H1 (cell line): ENCODE measurements at regions not wholly inside any gene's neighbourhood (a gene's known extent, or its start where the extent isn't known, plus 50 kb on each side); places are given as distances from the start of the nearest gene placed in this dataset.

Source experiments
- CTCF ChIA-PET: fragments of 300-600 bp; sonication (Branson Sonifier 250); formaldehyde crosslinking; loops from one replicate; lab custom pipeline; 2021; ENCODE audit not compliant: partially characterized antibody; lab: Charles Lee
- POLR2A ChIA-PET: fragments of 300-600 bp; sonication (Branson Sonifier 250); formaldehyde crosslinking; loops from one replicate; lab custom pipeline; 2021; ENCODE audit warnings: inconsistent platforms; ENCODE audit not compliant: partially characterized antibody; lab: Charles Lee
- DNase-seq, 2 experiments: peaks; one replicate each; pipeline versions ENCODE4 v3.0.0 to v3.0.0-alpha.2; 2010 to 2022; ENCODE audit warnings: low spot score in 2 of 2, low read depth in 1 of 2, mixed read lengths in 1 of 2
- FAIRE-seq: peaks from 2 replicates; lab custom pipeline; 2011; peaks lifted over from hg19 to GRCh38; lab: Jason Lieb, UNC
- H2AFZ ChIP-seq: 2 replicates; pipeline ENCODE4 v1.8.1; 2012; ENCODE audit warnings: low read length, inconsistent platforms
- H2AK5ac ChIP-seq: 2 replicates; pipeline ENCODE4 v1.6.1; 2013; ENCODE audit warnings: low read depth, low read length
- H2BK120ac ChIP-seq: replicated peaks from 2 replicates; pipeline ENCODE3; 2013; ENCODE audit warnings: low read depth, low read length, inconsistent platforms
- H2BK12ac ChIP-seq: 2 replicates; pipeline ENCODE4 v1.6.1; 2013; ENCODE audit warnings: low read depth, low read length
- H2BK15ac ChIP-seq: 2 replicates; pipeline ENCODE4 v1.6.1; 2013; ENCODE audit warnings: low read length
- H2BK20ac ChIP-seq: 2 replicates; pipeline ENCODE4 v1.6.1; 2013; ENCODE audit warnings: low read length
- H2BK5ac ChIP-seq: 2 replicates; pipeline ENCODE4 v1.6.1; 2013; ENCODE audit warnings: low read depth, low read length
- H3K14ac ChIP-seq: 2 replicates; pipeline ENCODE4 v1.6.1; 2013; ENCODE audit warnings: inconsistent platforms; ENCODE audit not compliant: insufficient read length
- H3K18ac ChIP-seq: 2 replicates; pipeline ENCODE4 v1.6.1; 2013; ENCODE audit warnings: low read length; ENCODE audit errors: extremely low read depth
- H3K23ac ChIP-seq: 2 replicates; pipeline ENCODE4 v1.6.1; 2013; ENCODE audit warnings: inconsistent platforms; ENCODE audit not compliant: insufficient read length
- H3K23me2 ChIP-seq: 2 replicates; pipeline ENCODE4 v1.6.1; 2013; ENCODE audit warnings: low read depth, low read length
- H3K27ac ChIP-seq: 2 replicates; pipeline ENCODE4 v1.6.1; 2011; ENCODE audit warnings: low read depth, low read length, inconsistent platforms
- H3K27me3 ChIP-seq, 4 experiments: replicated peaks in 1 of 4; 1 replicate in 1 of 4; 2 replicates in 3 of 4; pipeline versions ENCODE4 v1.6.1 to v1.8.1; 2011 to 2013; ENCODE audit warnings: low read length in 3 of 4, mild to moderate bottlenecking in 3 of 4, inconsistent platforms in 2 of 4, mixed read lengths in 2 of 4, moderate library complexity in 1 of 4; ENCODE audit not compliant: control insufficient read depth in 3 of 4, insufficient read depth in 3 of 4; ENCODE audit errors: extremely low read depth in 1 of 4
- H3K36me3 ChIP-seq, 4 experiments: 2 replicates each; pipeline versions ENCODE4 v1.6.1 to v1.8.1; 2011 to 2013; ENCODE audit warnings: mild to moderate bottlenecking in 4 of 4, low read length in 3 of 4, moderate library complexity in 2 of 4, control low read depth in 1 of 4, inconsistent platforms in 1 of 4; ENCODE audit not compliant: insufficient read depth in 4 of 4, control insufficient read depth in 2 of 4
- H3K4ac ChIP-seq: replicated peaks from 2 replicates; pipeline ENCODE3; 2013; ENCODE audit warnings: low read length, low read depth, mixed read lengths, inconsistent platforms; ENCODE audit not compliant: insufficient read length
- H3K4me1 ChIP-seq, 4 experiments: replicated peaks in 1 of 4; 1 replicate in 1 of 4; 2 replicates in 3 of 4; pipeline versions ENCODE4 v1.6.1 to v1.8.1; 2011 to 2013; ENCODE audit warnings: low read length in 3 of 4, inconsistent platforms in 2 of 4, mixed read lengths in 1 of 4; ENCODE audit not compliant: insufficient read depth in 4 of 4, control insufficient read depth in 3 of 4
- H3K4me2 ChIP-seq, 2 experiments: 2 replicates each; pipeline versions ENCODE4 v1.6.1 to v1.8.1; 2011 to 2013; ENCODE audit warnings: low read depth in 2 of 2, low read length in 2 of 2, control low read depth in 1 of 2, inconsistent platforms in 1 of 2, mild to moderate bottlenecking in 1 of 2; ENCODE audit not compliant: insufficient read depth in 1 of 2
- H3K4me3 ChIP-seq, 4 experiments: fragments of 200-600, 300-600 bp in 1 of 4; sonication (generic), shearing (Covaris generic), sonication (Bioruptor Twin) in 1 of 4; 2 replicates each; pipeline versions ENCODE4 v1.5.1 to v1.8.1; 2011 to 2016; ENCODE audit warnings: low read length in 4 of 4, low read depth in 3 of 4, control low read depth in 2 of 4, inconsistent platforms in 2 of 4, mild to moderate bottlenecking in 2 of 4, mixed read lengths in 1 of 4, moderate library complexity in 1 of 4; ENCODE audit not compliant: insufficient read depth in 2 of 4; ENCODE audit errors: extremely low read depth in 1 of 4
- H3K56ac ChIP-seq: replicated peaks from 2 replicates; pipeline ENCODE3; 2013; ENCODE audit warnings: low read depth, mild to moderate bottlenecking, mixed read lengths, low read length, inconsistent platforms; ENCODE audit not compliant: insufficient read length
- H3K79me1 ChIP-seq: 2 replicates; pipeline ENCODE4 v1.6.1; 2013; ENCODE audit warnings: low read depth, low read length, control low read depth
- H3K79me2 ChIP-seq, 2 experiments: 2 replicates each; pipeline versions ENCODE4 v1.6.1 to v1.8.1; 2012 to 2013; ENCODE audit warnings: low read length in 2 of 2, mild to moderate bottlenecking in 2 of 2, inconsistent platforms in 1 of 2; ENCODE audit not compliant: insufficient read depth in 2 of 2, control insufficient read depth in 1 of 2
- H3K9ac ChIP-seq, 4 experiments: replicated peaks in 1 of 4; 1 replicate in 1 of 4; 2 replicates in 3 of 4; pipeline versions ENCODE4 v1.6.1 to v1.8.1; 2011 to 2013; ENCODE audit warnings: low read depth in 3 of 4, low read length in 3 of 4, control low read depth in 2 of 4, mild to moderate bottlenecking in 2 of 4, moderate library complexity in 2 of 4, inconsistent platforms in 1 of 4; ENCODE audit errors: extremely low read depth in 1 of 4
- H3K9me3 ChIP-seq, 2 experiments: 2 replicates each; pipeline versions ENCODE4 v1.6.1 to v1.8.1; 2012 to 2013; ENCODE audit warnings: mild to moderate bottlenecking in 2 of 2, moderate library complexity in 2 of 2, control low read depth in 1 of 2, inconsistent platforms in 1 of 2, low read depth in 1 of 2, low read length in 1 of 2, mixed read lengths in 1 of 2; ENCODE audit not compliant: insufficient read depth in 2 of 2
- H4K20me1 ChIP-seq, 2 experiments: replicated peaks in 1 of 2; 2 replicates each; pipeline versions ENCODE3 to v1.8.1; 2011 to 2013; ENCODE audit warnings: inconsistent platforms in 2 of 2, low read length in 2 of 2, mild to moderate bottlenecking in 1 of 2; ENCODE audit not compliant: insufficient read depth in 2 of 2, control insufficient read depth in 1 of 2
- H4K5ac ChIP-seq: 2 replicates; pipeline ENCODE4 v1.6.1; 2013; ENCODE audit warnings: low read length, low read depth, mixed read lengths, inconsistent platforms; ENCODE audit not compliant: insufficient read length
- H4K8ac ChIP-seq: 2 replicates; pipeline ENCODE4 v1.8.0; 2013; ENCODE audit warnings: mild to moderate bottlenecking, moderate library complexity, low read length, inconsistent platforms; ENCODE audit not compliant: insufficient read depth; ENCODE audit errors: extremely low read depth
- H4K91ac ChIP-seq: replicated peaks from 2 replicates; pipeline ENCODE3; 2013; ENCODE audit warnings: low read length, mixed read lengths, inconsistent platforms; ENCODE audit not compliant: insufficient read length
- CTCF ChIP-seq, 3 experiments: IDR thresholded peaks; 1 replicate in 2 of 3; 2 replicates in 1 of 3; pipeline versions ENCODE4 v1.5.1 to v1.6.1; 2011; ENCODE audit warnings: low read length in 3 of 3, mild to moderate bottlenecking in 3 of 3, inconsistent platforms in 2 of 3, low read depth in 1 of 3, moderate library complexity in 1 of 3; ENCODE audit not compliant: insufficient read depth in 1 of 3; ENCODE audit errors: control extremely low read depth in 1 of 3
- GTF2F1 ChIP-seq: IDR thresholded peaks from 2 replicates; pipeline ENCODE4 v1.6.1; 2012; ENCODE audit warnings: low read depth, low read length, improper control_type of control experiment, borderline replicate concordance
- WGBS, 2 experiments: shearing (Covaris generic) in 1 of 2; methylation state at CpG; one replicate each; pipeline versions ENCODE4 v1.1.6 to v1.1.7; 2013 to 2015; ENCODE audit warnings: low lambda C conversion rate in 2 of 2, mixed read lengths in 2 of 2, inconsistent platforms in 1 of 2, low coverage in 1 of 2, missing lambda C conversion rate in 1 of 2; ENCODE audit not compliant: insufficient replicate concordance in 2 of 2, insufficient coverage in 1 of 2, insufficient read length in 1 of 2; ENCODE audit errors: extremely low coverage in 1 of 2, missing lambda C conversion rate in 1 of 2; 5-methylcytosine and 5-hydroxymethylcytosine counted together

DNA sequence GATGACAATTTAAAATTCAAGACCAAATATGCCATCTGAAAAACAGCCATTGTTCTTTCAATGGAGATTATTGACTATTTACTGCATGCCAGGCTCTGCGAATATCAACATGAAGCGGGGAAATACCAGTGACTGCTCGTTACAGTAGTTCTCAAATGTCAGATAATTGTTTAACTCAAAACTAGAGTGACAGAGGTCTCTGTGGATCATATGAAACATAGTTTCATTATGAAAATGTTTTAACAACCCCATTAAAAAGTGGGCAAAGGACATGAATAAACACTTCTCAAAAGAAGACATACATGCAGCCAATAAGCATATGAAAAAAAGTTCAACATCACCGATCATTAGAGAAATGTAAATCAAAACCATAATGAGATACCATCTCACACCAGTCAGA lies 50.0 kb upstream of the GPR149 start:
- no peak overlapping the region for H3K4me3 ChIP-seq
- H2BK20ac ChIP-seq, result no peak overlapping the region
- FAIRE-seq, result no peak
- no peak overlapping the region for H2BK120ac ChIP-seq
- H2BK5ac ChIP-seq, result no peak overlapping the region
- no peak overlapping the region for H3K4me2 ChIP-seq
- CTCF ChIA-PET, result no interaction called here
- H2AFZ ChIP-seq, result no peak overlapping the region
- H4K5ac ChIP-seq, result no peak overlapping the region
- H3K27me3 ChIP-seq, result no peaks in the 10 kb centered on the region
- no peaks in the 10 kb centered on the region for H3K79me1 ChIP-seq
- no peaks in the 10 kb centered on the region for H3K4me1 ChIP-seq
- WGBS, 2 experiments, result 88% methylated on average over 4 of the region's 4 CpGs; no CpG with 5 or more reads in 1 of the 2 experiments
- H4K91ac ChIP-seq, result no peak overlapping the region
- no peak overlapping the region for H4K8ac ChIP-seq
- H3K56ac ChIP-seq, result no peak overlapping the region
- H3K23ac ChIP-seq, result no peak overlapping the region
- no peaks in the 10 kb centered on the region for H3K79me2 ChIP-seq
- no peaks in the 10 kb centered on the region; the same call in 1 of the 2 replicates for H3K23me2 ChIP-seq
- H3K18ac ChIP-seq, result no peak overlapping the region
- no peak overlapping the region for H3K27ac ChIP-seq
- no peaks in the 10 kb centered on the region for H3K36me3 ChIP-seq
- POLR2A ChIA-PET, result no interaction called here
- no peak overlapping the region for H3K9ac ChIP-seq
- DNase-seq, result no peak
- no peak overlapping the region for H2AK5ac ChIP-seq
- no peak overlapping the region for H3K14ac ChIP-seq
- no peaks in the 10 kb centered on the region for H4K20me1 ChIP-seq
- H3K4ac ChIP-seq, result no peak overlapping the region
- H3K9me3 ChIP-seq, result no peaks in the 10 kb centered on the region
- no peak overlapping the region for H2BK12ac ChIP-seq
- H2BK15ac ChIP-seq, result no peak overlapping the region
- TF ChIP-seq GTF2F1 (no peak), CTCF (IDR thresholded peaks at IDR 0.05; ENCODE audit: control extremely low read depth in 1 of 3, insufficient read depth in 1 of 3, low read depth in 1 of 3, low read length in 3 of 3) (no peak)
